Activated naive CD4-positive, alpha-beta T cell treated with anti-CD3 and anti-CD28 coated beads, Interleukin-2, amount 50 U/mL, for 24 hours (primary cell): ENCODE measurements at regions not wholly inside any gene's neighbourhood (a gene's known extent, or its start where the extent isn't known, plus 50 kb on each side); places are given as distances from the start of the nearest gene placed in this dataset.
"Not testable (repeated sequence)": the region's sequence is repeated elsewhere in the genome, so short reads cannot be mapped to it uniquely, and the experiment has no call there.

Experiments used
- H3K27ac Mint-ChIP-seq: one replicate; pipeline ENCODE4 v1.8.0; 2021; ENCODE audit warnings: mild to moderate bottlenecking, mixed read lengths
- H3K27me3 Mint-ChIP-seq: one replicate; pipeline ENCODE4 v1.8.0; 2021; ENCODE audit warnings: mixed read lengths
- H3K36me3 Mint-ChIP-seq: one replicate; pipeline ENCODE4 v1.8.0; 2021; ENCODE audit warnings: mixed read lengths
- H3K4me1 Mint-ChIP-seq: one replicate; pipeline ENCODE4 v1.8.0; 2021; ENCODE audit warnings: mixed read lengths
- H3K4me3 Mint-ChIP-seq: one replicate; pipeline ENCODE4 v1.8.0; 2021; ENCODE audit warnings: mild to moderate bottlenecking, mixed read lengths
- H3K9me3 Mint-ChIP-seq: one replicate; pipeline ENCODE4 v1.8.0; 2021; ENCODE audit warnings: mixed read lengths

DNA sequence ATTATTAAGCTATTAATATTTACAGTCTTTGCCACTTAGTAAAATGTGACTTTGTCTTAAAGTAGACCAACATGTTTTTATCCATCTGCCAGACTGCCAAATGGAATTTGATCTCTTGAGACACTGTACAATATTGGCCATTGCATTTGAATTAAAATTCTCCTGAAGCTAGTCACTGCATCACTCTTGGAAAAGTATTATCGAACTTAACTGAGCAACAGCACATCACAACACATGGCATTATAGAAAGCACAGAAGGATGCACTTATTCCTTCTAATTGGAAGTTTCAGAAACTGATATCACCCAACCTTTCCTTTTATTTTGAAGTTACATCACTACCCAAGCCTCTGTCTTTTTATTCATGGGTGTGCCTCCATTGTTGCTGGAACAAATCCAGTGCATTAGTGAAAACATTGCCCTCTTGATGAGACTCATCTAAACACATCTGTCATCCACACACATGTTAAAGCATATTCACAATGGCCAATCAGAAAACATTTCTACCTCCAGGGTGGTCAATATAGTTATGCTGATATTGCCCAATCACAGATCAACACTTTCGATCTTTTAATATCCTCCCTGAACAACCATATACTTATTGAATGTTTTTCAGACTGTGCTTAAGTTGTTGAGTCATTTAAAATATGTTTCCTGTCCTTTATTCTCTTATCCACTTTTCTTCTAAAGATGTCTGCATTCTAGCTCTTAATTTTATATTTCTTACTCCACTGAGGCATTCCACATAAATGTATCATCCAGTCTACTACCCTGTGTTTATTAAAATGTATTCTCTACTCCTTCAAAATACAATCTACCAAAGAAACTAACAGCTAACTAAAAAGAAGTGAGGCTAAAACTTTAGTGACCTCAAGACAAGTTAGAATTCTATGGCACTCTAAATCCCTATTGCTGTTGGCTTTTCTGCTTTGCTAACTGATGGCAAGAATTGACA, 535.0 kb downstream of the RFPL4B start:
- Mint-ChIP-seq H3K4me1 (no peaks in the 10 kb centered on the region), H3K36me3 (no peaks in the 10 kb centered on the region), H3K4me3 (no peak overlapping the region), H3K27me3 (no peaks in the 10 kb centered on the region), H3K27ac (no peak overlapping the region), H3K9me3 (no peaks in the 10 kb centered on the region)

DNA sequence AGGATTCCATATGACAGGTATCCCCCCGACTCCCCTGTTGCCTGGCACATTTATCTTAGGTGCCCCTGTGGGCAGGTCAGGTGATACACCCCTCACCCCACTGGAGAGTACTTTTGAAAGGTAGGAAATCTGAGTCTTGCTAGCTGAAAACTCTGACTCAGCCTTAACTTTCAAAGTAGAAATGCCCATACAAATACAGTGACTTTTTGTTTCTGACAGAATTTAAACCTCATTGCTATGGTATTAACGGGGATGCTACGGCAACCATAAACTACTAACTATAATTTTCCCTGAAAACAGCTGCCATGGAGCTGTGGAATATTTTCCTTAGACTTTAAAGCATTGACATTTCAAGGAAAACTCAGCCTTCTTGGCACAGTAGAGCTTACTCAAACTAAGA, 536.0 kb downstream of the RFPL4B start:
- H3K9me3 Mint-ChIP-seq, result no peaks in the 10 kb centered on the region
- H3K4me3 Mint-ChIP-seq, result no peak overlapping the region
- H3K36me3 Mint-ChIP-seq, result no peaks in the 10 kb centered on the region
- H3K4me1 Mint-ChIP-seq, result no peaks in the 10 kb centered on the region
- no peaks in the 10 kb centered on the region for H3K27me3 Mint-ChIP-seq
- no peak overlapping the region for H3K27ac Mint-ChIP-seq

DNA sequence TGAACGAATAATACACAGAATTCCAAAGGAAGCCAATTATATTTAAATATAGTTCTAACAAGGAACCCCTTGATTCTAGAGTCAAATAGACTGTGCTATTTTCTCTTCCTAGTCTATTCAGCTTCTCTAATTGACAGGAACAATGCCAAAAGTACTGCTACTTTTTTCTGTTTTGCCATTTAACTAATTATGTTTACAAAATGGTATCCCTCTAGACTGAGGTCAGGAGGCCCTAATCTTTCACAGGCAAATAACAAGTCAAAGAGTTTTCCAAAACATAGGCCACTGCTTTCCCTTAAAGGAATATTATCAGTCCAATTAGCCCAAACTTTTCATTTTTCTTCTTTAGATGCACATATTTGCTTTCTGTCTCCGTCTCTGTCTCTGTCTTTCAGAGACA, 539.3 kb downstream of the RFPL4B start:
- Mint-ChIP-seq H3K36me3 (no peaks in the 10 kb centered on the region), H3K4me3 (no peak overlapping the region), H3K27me3 (no peaks in the 10 kb centered on the region), H3K27ac (no peak overlapping the region), H3K4me1 (no peaks in the 10 kb centered on the region), H3K9me3 (no peaks in the 10 kb centered on the region)

DNA sequence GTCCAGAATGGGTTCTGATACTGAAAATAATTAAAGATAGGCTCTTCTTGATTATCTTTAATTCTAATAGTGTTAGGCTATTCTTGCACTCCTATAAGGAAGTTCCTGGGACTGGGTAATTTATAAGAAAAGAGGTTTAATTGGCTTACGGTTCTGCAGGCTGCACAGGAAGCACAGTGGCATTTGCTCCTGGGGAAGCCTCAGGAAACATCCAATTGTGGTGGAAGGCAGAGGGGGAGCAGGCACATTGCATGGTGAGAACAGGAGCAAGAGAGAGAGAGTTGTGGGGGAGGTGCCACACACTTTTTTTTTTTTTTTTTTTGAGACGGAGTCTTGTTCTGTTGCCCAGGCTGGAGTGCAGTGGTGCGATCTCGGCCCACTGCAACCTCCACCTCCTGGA, 540.3 kb downstream of the RFPL4B start:
- H3K36me3 Mint-ChIP-seq, H3K27ac Mint-ChIP-seq, H3K4me1 Mint-ChIP-seq, H3K27me3 Mint-ChIP-seq, H3K9me3 Mint-ChIP-seq, H3K4me3 Mint-ChIP-seq: not testable (repeated sequence)

DNA sequence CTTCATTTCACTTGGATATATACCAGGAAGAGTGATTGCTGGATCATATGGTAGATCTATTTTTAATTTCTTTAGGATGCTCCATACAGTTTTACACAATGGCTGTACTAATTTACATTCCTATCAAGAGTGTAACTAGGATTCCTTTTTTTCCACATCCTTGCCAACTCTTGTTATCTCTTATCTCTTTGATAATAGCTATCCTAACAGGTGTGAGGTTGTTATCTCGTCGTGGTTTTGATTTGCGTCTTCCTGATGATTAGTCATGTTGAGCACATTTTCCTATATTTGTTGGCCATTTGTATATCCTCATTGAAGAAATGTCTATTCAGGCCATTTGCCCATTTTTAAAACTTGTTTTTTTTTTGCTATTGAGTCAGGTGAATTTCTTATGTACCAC, 552.4 kb downstream of the RFPL4B start:
- Mint-ChIP-seq H3K36me3 (no peaks in the 10 kb centered on the region), H3K27ac (no peak overlapping the region), H3K4me3 (no peak overlapping the region), H3K4me1 (no peaks in the 10 kb centered on the region), H3K9me3 (peaks cover 10% of the 10 kb centered on the region), H3K27me3 (no peaks in the 10 kb centered on the region)

DNA sequence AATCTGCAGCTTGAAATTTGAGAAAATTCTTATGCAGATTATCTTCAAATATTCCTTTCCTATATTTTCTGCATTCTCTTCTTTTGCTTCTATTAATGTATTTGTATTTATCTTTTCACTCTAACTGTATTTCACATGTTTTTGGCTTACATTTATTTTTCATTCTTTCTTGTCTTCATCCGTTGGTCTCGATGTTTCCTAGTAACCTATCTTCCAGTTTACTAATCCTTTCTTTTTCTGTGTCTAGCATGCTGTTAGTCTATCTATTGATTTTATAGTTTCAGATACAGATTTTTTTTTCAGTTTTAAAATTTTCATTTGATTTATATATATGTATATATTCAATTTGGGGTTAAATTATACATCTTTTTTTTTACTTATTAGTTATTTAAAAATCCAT, 556.2 kb downstream of the RFPL4B start:
- Mint-ChIP-seq H3K9me3 (peaks cover 10% of the 10 kb centered on the region), H3K27ac (no peak overlapping the region), H3K4me3 (no peak overlapping the region), H3K4me1 (no peaks in the 10 kb centered on the region), H3K36me3 (no peaks in the 10 kb centered on the region), H3K27me3 (no peaks in the 10 kb centered on the region)

DNA sequence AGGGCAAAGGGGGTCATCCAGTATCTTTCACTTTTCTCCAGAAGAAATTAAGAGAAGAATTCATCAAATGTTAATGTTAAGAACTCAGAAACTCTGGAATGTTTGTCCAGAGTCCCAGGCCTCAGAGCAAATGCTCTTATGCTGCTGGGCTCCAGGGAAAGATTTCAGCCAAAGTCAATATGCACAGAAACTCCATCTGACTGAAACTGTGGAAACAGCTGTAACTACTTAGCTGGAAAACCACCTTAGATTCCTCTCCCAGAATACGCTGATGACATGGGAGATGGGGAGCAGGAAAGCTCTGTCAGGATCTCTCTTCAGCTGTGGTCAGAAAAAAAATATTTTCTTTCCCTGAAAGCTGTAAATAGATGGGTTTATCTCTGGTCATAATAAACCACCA, 559.6 kb downstream of the RFPL4B start:
- no peak overlapping the region for H3K27ac Mint-ChIP-seq
- H3K9me3 Mint-ChIP-seq, result peaks cover 10% of the 10 kb centered on the region
- H3K4me3 Mint-ChIP-seq, result no peak overlapping the region
- no peaks in the 10 kb centered on the region for H3K27me3 Mint-ChIP-seq
- H3K4me1 Mint-ChIP-seq, result no peaks in the 10 kb centered on the region
- H3K36me3 Mint-ChIP-seq, result no peaks in the 10 kb centered on the region

DNA sequence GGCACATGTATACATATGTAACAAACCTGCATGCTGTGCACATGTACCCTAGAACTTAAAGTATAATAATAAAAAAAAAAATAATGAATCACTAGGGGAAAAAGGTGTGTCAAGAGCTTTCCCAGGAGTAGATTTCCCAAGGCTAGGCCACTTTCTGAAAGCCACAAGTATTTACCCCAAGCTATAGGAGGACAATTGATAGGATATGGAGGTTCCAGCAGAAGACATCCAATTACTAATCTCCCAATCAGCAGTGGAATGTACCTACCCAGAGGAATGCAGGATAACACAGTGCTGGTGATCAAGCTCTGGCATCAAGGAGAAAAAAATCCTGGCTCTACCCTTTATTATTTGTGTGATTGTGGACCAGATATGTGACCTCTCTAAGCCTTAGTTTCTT, 562.7 kb downstream of the RFPL4B start:
- H3K27ac Mint-ChIP-seq, result no peak overlapping the region
- H3K36me3 Mint-ChIP-seq, result no peaks in the 10 kb centered on the region
- no peak overlapping the region for H3K4me3 Mint-ChIP-seq
- H3K9me3 Mint-ChIP-seq, result no peaks in the 10 kb centered on the region
- H3K4me1 Mint-ChIP-seq, result no peaks in the 10 kb centered on the region
- H3K27me3 Mint-ChIP-seq, result no peaks in the 10 kb centered on the region

DNA sequence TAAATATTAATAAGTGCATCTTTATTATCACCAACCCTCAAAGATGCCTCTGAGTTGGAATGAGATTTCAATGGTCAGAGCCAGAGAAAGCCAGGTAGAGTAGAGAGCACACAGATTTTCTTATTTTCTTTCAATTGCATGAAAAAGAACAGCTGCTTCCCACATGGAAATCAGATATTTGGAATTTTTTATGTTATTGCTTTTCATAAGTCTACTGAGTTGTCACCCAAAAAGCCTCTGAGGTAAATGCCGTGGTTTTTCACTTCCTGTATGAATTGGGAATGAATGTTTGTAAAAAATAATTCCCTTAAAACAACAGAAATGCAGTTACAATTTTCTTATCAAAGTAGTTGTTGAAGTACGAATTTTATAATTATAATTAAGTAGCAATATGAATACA, 563.1 kb downstream of the RFPL4B start:
- H3K27me3 Mint-ChIP-seq, result no peaks in the 10 kb centered on the region
- H3K4me1 Mint-ChIP-seq, result no peaks in the 10 kb centered on the region
- no peaks in the 10 kb centered on the region for H3K9me3 Mint-ChIP-seq
- no peak overlapping the region for H3K4me3 Mint-ChIP-seq
- no peak overlapping the region for H3K27ac Mint-ChIP-seq
- no peaks in the 10 kb centered on the region for H3K36me3 Mint-ChIP-seq

DNA sequence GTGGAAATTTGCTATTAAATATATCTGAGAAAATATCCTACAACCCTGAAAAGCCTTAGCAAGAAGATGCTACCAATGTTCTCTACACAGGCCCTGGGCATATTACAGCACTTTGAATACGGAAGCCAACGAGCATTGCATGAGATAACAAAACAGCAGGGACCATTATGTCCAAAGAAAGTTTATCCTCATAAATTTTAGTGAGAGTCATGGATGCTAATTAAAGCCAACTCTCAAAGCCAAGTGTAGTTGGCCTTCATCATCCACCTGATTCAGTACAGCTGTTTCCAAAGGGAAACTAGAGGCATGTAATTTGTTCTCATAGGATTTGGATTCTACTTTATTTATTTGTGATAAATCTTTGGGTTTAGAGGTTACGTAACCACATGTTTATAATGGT, 564.8 kb downstream of the RFPL4B start:
- H3K36me3 Mint-ChIP-seq, result no peaks in the 10 kb centered on the region
- H3K4me1 Mint-ChIP-seq, result no peaks in the 10 kb centered on the region
- H3K9me3 Mint-ChIP-seq, result no peaks in the 10 kb centered on the region
- H3K27ac Mint-ChIP-seq, result no peak overlapping the region
- H3K4me3 Mint-ChIP-seq, result no peak overlapping the region
- no peaks in the 10 kb centered on the region for H3K27me3 Mint-ChIP-seq

DNA sequence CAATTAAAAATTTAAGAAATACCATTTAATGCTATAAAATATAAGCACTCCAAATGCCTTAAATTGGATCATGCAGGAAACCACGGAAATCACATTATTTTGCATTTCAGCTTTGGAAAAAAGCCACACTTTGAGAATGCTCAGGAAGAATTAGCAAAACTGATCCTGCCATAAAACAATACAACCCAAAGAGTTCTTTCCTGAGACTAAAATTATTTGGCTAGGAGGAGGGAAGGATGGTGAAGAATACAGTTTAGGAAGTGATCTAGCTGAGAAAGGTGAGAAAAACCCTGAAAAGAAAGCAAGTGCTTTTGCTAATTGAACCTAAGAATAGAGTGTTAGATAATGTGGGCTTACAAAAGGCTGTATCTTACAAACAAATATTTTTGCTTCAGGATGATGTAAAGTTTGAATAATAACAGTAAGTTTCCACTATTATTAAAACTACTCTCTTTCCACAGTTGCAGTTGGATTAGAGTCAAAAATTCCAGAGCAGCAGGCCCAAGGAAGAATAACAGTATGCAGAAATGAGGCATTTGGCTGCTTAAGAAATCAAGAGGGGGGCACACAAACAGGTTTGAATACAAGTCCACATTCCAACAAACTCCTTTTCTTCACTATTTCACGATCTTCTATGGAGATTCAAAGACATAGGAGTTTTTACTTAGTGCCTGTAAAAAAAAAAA, 565.4 kb downstream of the RFPL4B start:
- no peak overlapping the region for H3K4me3 Mint-ChIP-seq
- H3K4me1 Mint-ChIP-seq, result no peaks in the 10 kb centered on the region
- no peaks in the 10 kb centered on the region for H3K9me3 Mint-ChIP-seq
- no peaks in the 10 kb centered on the region for H3K27me3 Mint-ChIP-seq
- H3K36me3 Mint-ChIP-seq, result no peaks in the 10 kb centered on the region
- H3K27ac Mint-ChIP-seq, result no peak overlapping the region

DNA sequence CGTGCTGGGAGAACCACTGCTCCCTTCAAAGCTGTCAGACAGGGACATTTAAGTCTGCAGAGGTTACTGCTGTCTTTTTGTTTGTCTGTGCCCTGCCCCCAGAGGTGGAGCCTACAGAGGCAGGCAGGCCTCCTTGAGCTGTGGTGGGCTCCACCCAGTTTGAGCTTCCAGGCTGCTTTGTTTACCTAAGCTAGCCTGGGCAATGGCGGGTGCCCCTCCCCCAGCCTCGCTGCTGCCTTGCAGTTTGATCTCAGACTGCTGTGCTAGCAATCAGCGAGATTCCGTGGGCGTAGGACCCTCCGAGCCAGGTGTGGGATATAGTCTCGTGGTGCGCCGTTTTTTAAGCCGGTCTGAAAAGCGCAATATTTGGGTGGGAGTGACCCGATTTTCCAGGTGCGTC, 572.6 kb downstream of the RFPL4B start:
- not testable (repeated sequence) for H3K27ac Mint-ChIP-seq, H3K9me3 Mint-ChIP-seq, H3K4me3 Mint-ChIP-seq, H3K4me1 Mint-ChIP-seq, H3K27me3 Mint-ChIP-seq, H3K36me3 Mint-ChIP-seq

DNA sequence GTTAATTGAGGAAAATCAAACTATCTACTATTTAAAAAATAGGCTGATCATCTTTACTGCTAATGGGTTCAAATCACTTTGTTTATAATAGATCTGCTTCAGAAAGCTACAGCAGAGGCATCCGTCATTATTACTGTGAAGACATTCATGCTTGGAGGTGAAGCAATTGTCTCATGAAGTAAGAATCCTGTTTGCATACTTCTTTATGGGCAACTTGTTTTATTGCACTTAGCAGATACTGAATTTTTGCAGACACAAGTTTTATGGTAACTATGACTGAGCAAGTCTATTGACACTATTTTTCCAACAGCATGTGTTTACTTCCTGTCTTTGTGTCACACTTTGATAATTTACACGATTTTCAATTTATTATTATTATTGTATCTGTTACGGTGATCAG, 573.9 kb downstream of the RFPL4B start:
- Mint-ChIP-seq H3K4me1 (no peaks in the 10 kb centered on the region), H3K27me3 (no peaks in the 10 kb centered on the region), H3K27ac (no peak overlapping the region), H3K4me3 (no peak overlapping the region), H3K9me3 (no peaks in the 10 kb centered on the region), H3K36me3 (no peaks in the 10 kb centered on the region)

DNA sequence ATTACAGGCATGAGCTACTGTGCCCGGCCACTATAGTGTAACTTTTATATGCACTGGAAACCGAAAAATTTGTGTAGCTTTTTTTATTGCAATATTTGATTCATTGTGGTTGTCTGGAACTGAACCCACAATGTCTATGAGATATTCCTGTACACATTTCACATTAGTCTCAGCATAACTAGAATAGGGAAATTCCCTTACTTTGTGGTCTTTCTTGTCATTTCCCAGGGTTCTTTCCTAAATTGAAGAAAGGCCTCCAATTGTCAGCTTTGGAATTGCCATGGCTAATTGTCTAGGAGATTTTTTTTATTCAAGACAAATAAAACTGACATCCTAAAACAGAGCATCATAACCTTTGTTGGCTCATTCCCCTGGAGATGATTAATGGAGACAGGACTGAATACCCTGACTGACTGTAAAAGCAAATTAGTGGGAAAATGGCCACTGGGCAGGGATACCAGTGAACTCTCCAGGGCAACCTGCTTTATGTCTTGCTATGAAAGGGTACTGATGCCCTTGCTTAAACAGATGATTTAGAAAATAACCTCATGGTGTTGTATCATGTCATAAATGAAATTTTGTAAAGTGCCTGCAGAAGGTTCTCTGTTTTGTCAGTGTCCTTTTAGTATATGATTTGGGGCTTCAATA, 576.9 kb downstream of the RFPL4B start:
- no peak overlapping the region for H3K27ac Mint-ChIP-seq
- H3K9me3 Mint-ChIP-seq, result no peaks in the 10 kb centered on the region
- H3K36me3 Mint-ChIP-seq, result no peaks in the 10 kb centered on the region
- no peak overlapping the region for H3K4me3 Mint-ChIP-seq
- H3K4me1 Mint-ChIP-seq, result no peaks in the 10 kb centered on the region
- H3K27me3 Mint-ChIP-seq, result no peaks in the 10 kb centered on the region

DNA sequence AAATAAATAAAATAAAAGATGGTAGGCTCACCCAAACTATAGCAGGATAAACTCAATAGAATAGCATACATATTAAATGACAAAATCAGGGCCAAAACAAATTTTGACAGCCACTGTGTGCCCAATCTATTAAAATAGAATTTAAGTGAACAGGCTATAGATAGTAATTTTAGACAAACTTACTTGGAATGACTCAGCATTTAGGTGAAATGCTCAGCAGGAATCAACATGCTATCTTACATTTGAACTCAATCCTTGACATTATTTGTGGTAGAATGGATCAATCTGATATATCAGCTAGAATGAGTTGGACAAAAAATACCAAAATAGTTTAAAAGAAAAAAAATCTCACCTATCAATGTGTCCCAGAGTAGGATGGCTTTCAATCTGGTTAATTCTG, 578.6 kb downstream of the RFPL4B start:
- H3K36me3 Mint-ChIP-seq, result no peaks in the 10 kb centered on the region
- H3K4me3 Mint-ChIP-seq, result no peak overlapping the region
- H3K27ac Mint-ChIP-seq, result no peak overlapping the region
- no peaks in the 10 kb centered on the region for H3K9me3 Mint-ChIP-seq
- no peaks in the 10 kb centered on the region for H3K27me3 Mint-ChIP-seq
- no peaks in the 10 kb centered on the region for H3K4me1 Mint-ChIP-seq

DNA sequence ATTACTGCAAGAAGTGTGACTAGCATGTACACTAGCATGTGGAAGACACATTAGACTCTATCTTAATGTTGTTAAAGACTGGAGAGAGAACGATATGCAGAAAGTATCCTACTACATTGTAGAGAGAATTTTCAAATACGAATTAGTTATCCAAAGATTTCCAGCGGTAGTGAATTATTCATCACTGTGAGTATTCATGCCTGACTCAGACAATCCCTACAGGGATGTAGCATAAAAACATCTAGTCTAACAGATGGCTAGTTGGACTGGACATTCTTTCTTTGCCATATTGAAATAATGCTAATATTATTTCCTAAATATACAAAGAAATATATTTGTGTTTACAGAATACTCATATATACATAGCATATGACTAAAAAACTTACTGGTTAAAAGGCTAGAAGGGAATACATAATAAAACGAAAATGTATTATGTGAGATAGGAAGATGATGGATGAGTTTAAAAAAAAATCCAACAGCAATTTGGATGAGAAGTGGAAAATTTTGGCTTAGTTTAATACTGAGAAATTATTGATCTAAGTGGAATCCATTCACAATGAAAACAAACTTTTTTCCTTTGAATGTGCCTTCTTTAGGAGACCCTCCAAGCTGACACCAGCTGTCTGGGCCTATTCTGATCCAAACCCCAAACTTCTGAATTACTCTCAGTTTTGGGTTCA, 580.7 kb downstream of the RFPL4B start:
- Mint-ChIP-seq H3K27ac (no peak overlapping the region), H3K36me3 (no peaks in the 10 kb centered on the region), H3K4me1 (no peaks in the 10 kb centered on the region), H3K27me3 (no peaks in the 10 kb centered on the region), H3K4me3 (no peak overlapping the region), H3K9me3 (no peaks in the 10 kb centered on the region)
